Mucosa of descending colon (tissue), 3 donors: ENCODE measurements at regions not wholly inside any gene's neighbourhood (a gene's known extent, or its start where the extent isn't known, plus 50 kb on each side); places are given as distances from the start of the nearest gene placed in this dataset.

ENCODE experiments used
- ATAC-seq: fragments of 200-7000 bp; cut with Tn5 transposase; one replicate; pipeline ENCODE4 v1.9.1; 2020; ENCODE audit warnings: mild to moderate bottlenecking, moderate library complexity
- DNase-seq, 3 donors: peaks; one replicate each; pipeline ENCODE4 v3.0.0-alpha.2; 2020
- H3K36me3 ChIP-seq: fragments of 200-600 bp; one replicate; pipeline ENCODE4 v1.8.0; 2021; ENCODE audit warnings: low read depth, mild to moderate bottlenecking
- H3K4me1 ChIP-seq: fragments of 200-600 bp; one replicate; pipeline ENCODE4 v1.8.0; 2021; ENCODE audit warnings: low read depth, mild to moderate bottlenecking
- H3K4me3 ChIP-seq: fragments of 200-600 bp; one replicate; pipeline ENCODE4 v1.8.0; 2021; ENCODE audit warnings: mild to moderate bottlenecking
- H3K9me3 ChIP-seq: fragments of 200-600 bp; one replicate; pipeline ENCODE4 v1.8.0; 2021; ENCODE audit warnings: mild to moderate bottlenecking
- intact Hi-C, 2 donors: fragments of 100-400 bp; cut with DNase I in 1 of 2; cut with micrococcal nuclease in 1 of 2; formaldehyde crosslinking; loops; one replicate each; pipeline versions ENCODE4 v1.11.0 to v1.11.1; 2022; cut with DNase I, micrococcal nuclease
- TF ChIP-seq, protein P1 (sequence below): fragments of 200-600 bp; IDR thresholded peaks from one replicate; pipeline ENCODE4 v1.8.0; 2022; ENCODE audit warnings: antibody characterized with exemption, mild to moderate bottlenecking
- donor health status: DM: no; HTN: no; CAD: no; lungs with moderate emphysema.
- donor health status: DM: no; HTN: no; CAD: no.
- donor health status: DM: no; HTN: yes; CAD: no.

DNA sequence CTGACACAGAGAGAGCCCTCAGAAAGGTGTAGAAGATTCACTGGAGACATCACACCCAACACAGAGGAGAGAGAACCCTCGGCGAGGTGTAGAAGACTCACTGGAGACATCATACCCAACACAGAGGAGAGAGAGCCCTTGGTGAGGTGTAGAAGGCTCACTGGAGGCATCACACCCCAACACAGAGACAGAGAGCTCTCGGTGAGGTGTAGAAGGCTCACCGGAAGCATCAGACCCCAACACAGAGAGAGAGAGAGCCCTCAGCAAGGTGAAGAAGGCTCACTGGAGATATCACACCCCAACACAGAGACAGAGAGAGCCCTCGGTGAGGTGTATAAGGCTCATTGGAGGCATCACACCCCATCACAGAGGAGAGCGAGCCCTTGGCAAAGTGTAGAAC lies 826.5 kb downstream of the UQCRFS1 start:
- Histone ChIP-seq H3K4me1 (no peaks in the 10 kb centered on the region), H3K4me3 (no peak overlapping the region), H3K36me3 (no peaks in the 10 kb centered on the region), H3K9me3 (no peaks in the 10 kb centered on the region)
- intact Hi-C loops, result no loop called here
- TF ChIP-seq, protein P1, sequence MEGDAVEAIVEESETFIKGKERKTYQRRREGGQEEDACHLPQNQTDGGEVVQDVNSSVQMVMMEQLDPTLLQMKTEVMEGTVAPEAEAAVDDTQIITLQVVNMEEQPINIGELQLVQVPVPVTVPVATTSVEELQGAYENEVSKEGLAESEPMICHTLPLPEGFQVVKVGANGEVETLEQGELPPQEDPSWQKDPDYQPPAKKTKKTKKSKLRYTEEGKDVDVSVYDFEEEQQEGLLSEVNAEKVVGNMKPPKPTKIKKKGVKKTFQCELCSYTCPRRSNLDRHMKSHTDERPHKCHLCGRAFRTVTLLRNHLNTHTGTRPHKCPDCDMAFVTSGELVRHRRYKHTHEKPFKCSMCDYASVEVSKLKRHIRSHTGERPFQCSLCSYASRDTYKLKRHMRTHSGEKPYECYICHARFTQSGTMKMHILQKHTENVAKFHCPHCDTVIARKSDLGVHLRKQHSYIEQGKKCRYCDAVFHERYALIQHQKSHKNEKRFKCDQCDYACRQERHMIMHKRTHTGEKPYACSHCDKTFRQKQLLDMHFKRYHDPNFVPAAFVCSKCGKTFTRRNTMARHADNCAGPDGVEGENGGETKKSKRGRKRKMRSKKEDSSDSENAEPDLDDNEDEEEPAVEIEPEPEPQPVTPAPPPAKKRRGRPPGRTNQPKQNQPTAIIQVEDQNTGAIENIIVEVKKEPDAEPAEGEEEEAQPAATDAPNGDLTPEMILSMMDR, result no peak
- DNase-seq (no peak), ATAC-seq (no peak)

- DNase-seq (no peak), ATAC-seq (no peak)
- Histone ChIP-seq H3K4me3 (no peak overlapping the region), H3K9me3 (no peaks in the 10 kb centered on the region), H3K36me3 (no peaks in the 10 kb centered on the region), H3K4me1 (no peaks in the 10 kb centered on the region)
- intact Hi-C loops, result no loop called here
- TF ChIP-seq, protein P1, result no peak
Measured at GRCh38 chr19:28386066-28386465, 826.9 kb downstream of the UQCRFS1 start.

DNA sequence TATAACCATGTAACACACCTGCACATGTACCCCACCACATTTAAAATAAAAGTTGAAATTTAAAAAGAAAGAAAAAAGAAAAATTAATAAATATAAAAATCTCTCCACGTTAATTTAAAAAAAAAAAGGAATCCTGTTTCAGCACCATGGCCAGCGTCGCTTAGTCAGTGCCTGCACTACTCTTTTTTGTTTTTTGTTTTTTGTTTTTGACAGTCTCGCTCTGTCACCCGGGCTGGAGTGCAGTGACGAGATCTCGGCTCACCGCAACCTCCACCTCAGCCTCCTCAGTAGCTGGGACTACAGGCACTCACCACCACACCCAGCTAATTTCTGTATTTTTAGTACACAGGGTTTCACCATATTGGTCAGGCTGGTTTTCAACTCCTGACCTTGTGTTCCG lies 835.9 kb downstream of the UQCRFS1 start:
- no peaks in the 10 kb centered on the region for H3K36me3 ChIP-seq
- no peak for DNase-seq
- H3K4me1 ChIP-seq, result no peaks in the 10 kb centered on the region
- H3K4me3 ChIP-seq, result no peak overlapping the region
- ATAC-seq, result no peak
- intact Hi-C loops, result no loop called here
- H3K9me3 ChIP-seq, result no peaks in the 10 kb centered on the region
- TF ChIP-seq, protein P1, result no peak

GRCh38 chr19:28374971-28375370 lies 838.0 kb downstream of the UQCRFS1 start:
- Histone ChIP-seq H3K36me3 (no peaks in the 10 kb centered on the region), H3K4me1 (no peaks in the 10 kb centered on the region), H3K4me3 (no peak overlapping the region), H3K9me3 (no peaks in the 10 kb centered on the region)
- DNase-seq, result no peak
- intact Hi-C loops, result no loop called here
- no peak for ATAC-seq
- TF ChIP-seq, protein P1, result no peak

- Histone ChIP-seq H3K4me3 (no peak overlapping the region), H3K9me3 (no peaks in the 10 kb centered on the region), H3K36me3 (no peaks in the 10 kb centered on the region), H3K4me1 (no peaks in the 10 kb centered on the region)
- no peak for DNase-seq
- ATAC-seq, result no peak
- intact Hi-C loops, result no loop called here
- TF ChIP-seq, protein P1, result no peak
Measured at GRCh38 chr19:28372576-28373247, 840.2 kb downstream of the UQCRFS1 start.

GRCh38 chr19:28367146-28367545 lies 845.8 kb downstream of the UQCRFS1 start:
- intact Hi-C loops, result no loop called here
- TF ChIP-seq, protein P1, result no peak
- H3K9me3 ChIP-seq, result no peaks in the 10 kb centered on the region
- H3K36me3 ChIP-seq, result no peaks in the 10 kb centered on the region
- ATAC-seq, result no peak
- DNase-seq, result no peak
- H3K4me1 ChIP-seq, result no peaks in the 10 kb centered on the region
- H3K4me3 ChIP-seq, result no peak overlapping the region
